GM11168 (cell line): ENCODE measurements at regions not wholly inside any gene's neighbourhood (a gene's known extent, or its start where the extent isn't known, plus 50 kb on each side); places are given as distances from the start of the nearest gene placed in this dataset.

Source experiments
- in situ Hi-C: fragments of 300-500 bp; cut with MboI; formaldehyde crosslinking; loops from one replicate; pipeline ENCODE4 v1.12.0; 2022; ENCODE audit warnings: low sequenced_read_pairs; ENCODE audit not compliant: unreplicated experiment

GRCh38 chr2:160838691-160839090 is 321.5 kb upstream of the TANK start:
- in situ Hi-C loops: no loop called here

GRCh38 chr2:160842286-160842685 is 317.9 kb upstream of the TANK start:
- in situ Hi-C loops: no loop called here

DNA sequence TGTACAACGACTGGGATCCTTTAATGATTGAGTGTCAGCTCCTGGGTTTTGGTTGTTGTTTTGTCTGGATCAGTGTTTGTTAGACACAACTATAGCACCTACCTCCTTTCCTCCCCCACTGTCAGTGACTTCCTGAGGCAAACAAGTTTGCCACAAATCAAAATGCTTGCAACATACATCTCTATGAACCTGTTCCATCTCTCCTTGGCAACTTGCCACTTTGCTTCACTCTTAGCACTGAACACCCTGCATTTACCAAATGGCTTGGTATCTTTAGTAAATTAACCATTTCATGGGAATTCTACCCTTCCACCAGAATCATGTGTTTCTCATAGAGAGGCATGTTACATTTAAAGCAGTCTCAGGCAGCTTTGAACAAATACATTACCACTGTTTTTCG is 301.1 kb upstream of the TANK start:
- in situ Hi-C loops: no loop called here

GRCh38 chr2:160862226-160862625 is 298.0 kb upstream of the TANK start:
- in situ Hi-C loops: no loop called here

DNA sequence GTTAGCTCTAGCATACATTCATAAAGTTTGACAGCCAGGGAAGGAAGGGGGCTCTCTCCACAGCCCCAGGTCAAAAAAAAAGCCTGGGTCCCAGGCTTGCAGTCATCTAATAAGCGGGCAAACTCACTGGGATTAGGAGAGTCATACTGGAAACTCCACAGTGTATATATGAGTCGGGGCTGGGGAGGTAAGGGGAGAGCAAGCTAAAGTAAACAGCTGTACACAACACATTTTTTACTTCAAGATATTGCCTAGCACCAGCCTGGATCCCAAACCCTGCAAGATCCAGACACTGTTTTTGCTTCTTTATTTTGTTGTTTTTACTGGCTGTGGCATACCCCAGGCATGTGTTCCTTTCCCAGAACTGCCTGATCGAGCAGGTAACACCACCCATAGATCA is 291.3 kb upstream of the TANK start:
- in situ Hi-C loops: no loop called here

GRCh38 chr2:160869411-160869810 is 290.8 kb upstream of the TANK start:
- in situ Hi-C loops: no loop called here

DNA sequence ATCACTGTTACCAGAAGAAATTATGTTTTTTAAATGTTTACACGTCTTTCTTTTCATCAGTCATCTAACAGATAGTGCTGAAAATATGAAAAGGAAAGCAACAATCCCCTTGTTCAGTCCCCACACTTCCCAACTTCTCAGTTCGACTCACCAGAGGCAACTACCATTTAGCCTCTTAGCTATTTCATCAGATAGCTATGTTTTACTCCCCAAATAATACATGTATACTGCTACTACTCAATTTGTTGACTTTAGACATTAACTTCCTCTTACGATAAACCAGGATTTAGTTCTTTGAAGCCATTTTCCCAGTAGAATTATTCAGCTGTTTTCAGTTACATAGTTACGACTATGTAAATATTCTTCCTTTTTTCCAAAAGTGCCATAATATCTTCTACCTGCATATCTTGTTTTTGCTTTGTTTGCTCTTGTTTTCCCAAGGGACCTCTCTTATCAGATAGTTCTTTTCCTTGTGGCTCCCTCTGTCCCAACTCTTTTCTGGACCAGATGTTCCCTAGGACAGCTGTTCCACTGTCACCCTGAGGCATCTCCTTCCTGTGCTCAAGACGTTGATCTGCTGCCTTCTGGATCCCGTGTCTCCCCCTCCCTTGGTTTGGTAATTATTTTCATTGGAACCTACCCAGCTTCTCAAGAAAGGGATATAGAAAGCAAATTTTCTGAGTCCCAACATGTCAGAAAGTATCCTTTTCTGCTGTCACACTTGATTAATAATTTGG is 289.3 kb upstream of the TANK start:
- in situ Hi-C loops: no loop called here

DNA sequence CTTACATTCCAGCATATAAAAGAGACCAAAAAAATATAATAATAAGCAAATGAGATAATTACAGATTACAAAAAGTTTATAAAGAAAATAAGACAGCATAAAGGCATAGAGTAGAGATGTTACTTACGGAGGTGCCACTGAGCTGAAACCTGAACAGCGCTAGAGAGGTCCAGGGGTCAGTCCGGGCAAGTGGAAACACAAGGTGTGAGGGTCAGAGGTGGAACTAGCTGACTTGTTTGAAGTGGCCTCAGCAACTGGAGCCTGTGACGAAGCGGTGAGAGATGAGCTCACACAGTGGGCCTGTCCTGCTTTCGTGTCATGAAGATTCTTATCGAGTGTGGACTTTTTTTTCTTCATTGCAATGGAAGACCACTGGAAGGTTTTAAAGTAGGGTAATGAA is 288.3 kb upstream of the TANK start:
- in situ Hi-C loops: no loop called here

DNA sequence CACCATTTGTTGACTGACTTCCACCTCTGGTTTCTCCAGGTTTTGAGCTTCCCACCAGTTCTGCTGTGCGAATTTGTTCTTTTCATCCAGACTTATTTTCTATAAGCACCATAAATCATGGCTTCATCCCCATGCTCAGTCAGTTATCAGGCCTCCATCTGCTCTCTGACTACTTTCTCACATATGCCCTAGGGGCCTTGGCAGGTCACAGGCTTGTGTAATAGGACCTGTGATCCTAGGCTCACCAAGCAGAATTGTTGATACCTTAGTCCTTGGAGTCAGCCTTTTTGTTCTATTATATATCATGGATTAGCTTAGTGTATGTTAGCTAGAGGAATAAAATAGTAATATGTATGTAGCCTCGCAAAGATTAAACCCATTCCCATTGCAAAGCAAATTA is 284.2 kb upstream of the TANK start:
- in situ Hi-C loops: no loop called here

DNA sequence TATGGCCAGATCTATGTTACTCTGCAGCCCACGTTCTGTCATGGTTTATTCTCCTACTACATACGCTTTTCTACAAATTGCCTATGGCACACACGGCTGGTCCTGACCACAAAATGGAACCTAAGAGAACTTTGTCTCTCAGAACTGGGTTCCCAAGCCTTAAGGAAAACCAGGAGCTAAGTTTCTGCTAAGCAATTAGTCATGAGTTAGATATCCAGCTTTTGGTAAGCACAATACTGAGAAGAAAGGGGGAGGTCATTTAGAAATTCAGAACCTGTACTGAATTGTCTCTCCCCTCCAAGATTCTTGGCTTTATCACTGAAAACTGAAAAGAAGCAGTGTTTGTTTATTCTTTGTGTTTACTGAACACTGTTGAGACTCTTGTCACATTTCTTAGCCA is 283.5 kb upstream of the TANK start:
- in situ Hi-C loops: no loop called here

- in situ Hi-C loops: no loop called here
Measured at GRCh38 chr2:160878618-160879017, 281.6 kb upstream of the TANK start.

DNA sequence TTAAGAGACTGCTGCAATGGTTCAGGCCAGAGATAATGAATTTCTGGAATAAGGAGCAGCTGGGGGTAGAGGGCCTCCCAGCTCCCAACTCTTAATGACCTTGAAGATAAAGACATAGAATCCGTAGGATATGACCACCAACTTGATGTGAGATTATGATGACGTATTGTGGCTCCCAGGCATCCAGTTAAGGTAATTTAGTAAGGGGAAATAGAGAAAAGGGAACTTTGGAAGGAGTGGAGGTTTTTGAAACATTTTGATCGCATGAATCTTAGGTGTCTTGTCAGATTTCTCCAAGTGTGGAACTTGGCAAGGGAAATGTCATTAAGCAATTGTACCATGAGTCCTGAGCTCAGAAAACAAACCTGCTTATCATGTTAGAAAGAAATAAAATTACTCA is 277.3 kb upstream of the TANK start:
- in situ Hi-C loops: no loop called here

DNA sequence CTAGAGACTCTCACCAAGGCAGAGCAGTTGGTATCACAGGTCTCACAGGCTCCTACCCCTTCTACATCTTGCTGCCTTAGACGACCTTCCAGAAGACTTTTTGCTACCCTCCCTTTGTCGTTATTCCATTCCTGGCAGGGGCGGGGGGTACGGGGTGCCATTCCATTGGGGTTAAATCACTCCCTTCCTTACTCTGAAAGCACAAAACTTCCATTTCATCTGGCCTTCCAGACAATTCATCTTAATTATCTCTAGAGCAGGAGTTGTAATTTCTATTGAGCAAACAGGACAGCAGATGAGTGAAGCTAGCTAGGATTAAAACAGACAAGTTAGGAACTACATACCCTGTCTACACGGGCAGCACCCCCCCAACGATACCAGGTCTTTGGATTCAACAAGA is 276.2 kb upstream of the TANK start:
- in situ Hi-C loops: no loop called here

GRCh38 chr2:160889439-160890170 is 270.6 kb upstream of the TANK start:
- in situ Hi-C loops: no loop called here

DNA sequence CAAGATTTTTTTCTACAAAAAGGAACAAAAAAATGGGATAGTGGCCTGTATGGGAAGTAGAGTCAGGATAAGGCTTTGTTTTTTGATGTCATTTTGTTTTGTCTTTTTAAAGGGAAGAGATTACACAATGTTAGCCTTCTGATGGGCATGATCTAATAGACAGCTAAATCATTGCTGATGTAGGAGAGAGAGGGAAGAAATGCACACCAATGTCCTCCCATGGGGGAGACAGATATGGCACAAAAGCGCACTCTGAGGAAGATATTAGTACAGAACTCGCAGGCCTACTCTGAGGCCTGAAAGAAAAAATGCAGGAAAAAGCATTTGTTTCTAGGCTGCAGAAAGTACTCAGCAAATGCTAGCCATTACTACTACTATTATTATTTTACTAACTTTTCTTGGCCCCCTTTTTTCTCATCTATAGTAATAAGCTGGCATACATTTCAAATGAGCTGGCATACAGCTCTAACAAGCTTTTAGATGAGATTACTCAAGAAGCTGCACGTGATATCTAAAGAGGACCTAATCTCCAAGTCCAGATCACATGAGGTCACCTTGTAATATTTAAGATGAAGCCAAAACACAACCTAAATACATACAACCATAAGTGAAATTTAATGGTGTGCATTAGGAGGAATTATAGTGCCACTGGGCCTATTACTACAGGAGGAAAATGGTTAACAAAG is 269.4 kb upstream of the TANK start:
- in situ Hi-C loops: no loop called here

GRCh38 chr2:160891353-160891740 is 268.9 kb upstream of the TANK start:
- in situ Hi-C loops: no loop called here

GRCh38 chr2:160892204-160892603 is 268.0 kb upstream of the TANK start:
- in situ Hi-C loops: no loop called here

- in situ Hi-C loops: no loop called here
Measured at GRCh38 chr2:160893581-160893980, 266.6 kb upstream of the TANK start.

- in situ Hi-C loops: no loop called here
Measured at GRCh38 chr2:160898581-160899307, 261.5 kb upstream of the TANK start.

GRCh38 chr2:160901613-160902012 is 258.6 kb upstream of the TANK start:
- in situ Hi-C loops: no loop called here

GRCh38 chr2:160905862-160906261 is 254.4 kb upstream of the TANK start:
- in situ Hi-C loops: no loop called here
